OCI-LY7 (cell line): ENCODE measurements at regions not wholly inside any gene's neighbourhood (a gene's known extent, or its start where the extent isn't known, plus 50 kb on each side); places are given as distances from the start of the nearest gene placed in this dataset.

Source experiments
- CTCF ChIP-seq: fragments of 200-600 bp; sonication (generic); conservative IDR thresholded peaks from 2 replicates; pipeline ENCODE4 v1.5.1; 2014; ENCODE audit warnings: mild to moderate bottlenecking, antibody characterized with exemption, low read length, moderate library complexity, mixed read lengths
- EZH2phosphoT487 ChIP-seq: fragments of 200-600 bp; sonication (generic); IDR thresholded peaks from 2 replicates; pipeline ENCODE4 v1.6.1; 2018; ENCODE audit warnings: low read depth, borderline replicate concordance, mild to moderate bottlenecking, mixed run types, antibody characterized with exemption, low read length, moderate library complexity, mixed read lengths

- no peak for TF ChIP-seq CTCF
- no peak for TF ChIP-seq EZH2phosphoT487
Measured at GRCh38 chr2:221708902-221709301, 136.8 kb upstream of the EPHA4 start.
